PC-9 (cell line): ENCODE measurements at regions not wholly inside any gene's neighbourhood (a gene's known extent, or its start where the extent isn't known, plus 50 kb on each side); places are given as distances from the start of the nearest gene placed in this dataset.

ENCODE experiments used
- BruUV-seq: library from RNA; stranded (reverse); fragments of 400-500 nt; replicated peaks from 2 replicates; lab custom pipeline; 2021; lab: Mats Ljungman, UMichigan
- CTCF ChIA-PET: fragments of 300-600 bp; sonication (Branson Sonifier 250); formaldehyde crosslinking; loops from one replicate; lab custom pipeline; 2022; ENCODE audit warnings: antibody characterized with exemption; lab: Charles Lee
- POLR2A ChIA-PET: fragments of 300-600 bp; sonication (Branson Sonifier 250); formaldehyde crosslinking; loops from one replicate; lab custom pipeline; 2022; ENCODE audit warnings: antibody characterized with exemption; ENCODE audit not compliant: unreplicated experiment; lab: Charles Lee
- DNase-seq, 2 experiments: peaks; one replicate each; pipeline versions ENCODE4 v3.0.0 to v3.0.0-alpha.2; 2015 to 2022; ENCODE audit warnings: mixed read lengths in 1 of 2
- H2AFZ ChIP-seq: fragments of 200-600 bp; sonication (generic); 2 replicates; pipeline ENCODE4 v1.8.1; 2017; ENCODE audit warnings: antibody characterized with exemption
- H3F3A ChIP-seq: fragments of 200-600 bp; sonication (generic); 2 replicates; pipeline ENCODE4 v1.8.1; 2017; ENCODE audit warnings: antibody characterized with exemption, mild to moderate bottlenecking, low read depth; ENCODE audit not compliant: insufficient read depth
- H3K27ac ChIP-seq: fragments of 200-600 bp; sonication (generic); 2 replicates; pipeline ENCODE4 v1.6.1; 2016; ENCODE audit warnings: mixed run types
- H3K27me3 ChIP-seq: fragments of 200-600 bp; sonication (generic); 2 replicates; pipeline ENCODE4 v1.6.1; 2016; ENCODE audit warnings: low read depth, mixed run types; ENCODE audit not compliant: insufficient read depth
- H3K36me3 ChIP-seq: fragments of 200-600 bp; sonication (generic); 2 replicates; pipeline ENCODE4 v1.6.1; 2016; ENCODE audit warnings: low read depth, mixed run types
- H3K4me1 ChIP-seq: fragments of 200-600 bp; sonication (generic); replicated peaks from 2 replicates; pipeline ENCODE4 v1.6.1; 2016; ENCODE audit warnings: mixed run types; ENCODE audit not compliant: insufficient read depth
- H3K4me2 ChIP-seq: fragments of 200-600 bp; sonication (generic); 2 replicates; pipeline ENCODE4 v1.6.1; 2017; ENCODE audit warnings: mixed run types
- H3K4me3 ChIP-seq: fragments of 200-600 bp; sonication (generic); 2 replicates; pipeline ENCODE4 v1.6.1; 2016; ENCODE audit warnings: mixed run types
- H3K79me2 ChIP-seq: fragments of 200-600 bp; sonication (generic); 2 replicates; pipeline ENCODE4 v1.6.1; 2017; ENCODE audit warnings: low read depth, mixed run types
- H3K9me2 ChIP-seq: fragments of 200-600 bp; sonication (generic); 2 replicates; pipeline ENCODE4 v1.8.1; 2017; ENCODE audit warnings: mild to moderate bottlenecking; ENCODE audit not compliant: insufficient read depth
- H3K9me3 ChIP-seq: fragments of 200-600 bp; sonication (generic); 2 replicates; pipeline ENCODE4 v1.8.1; 2016; ENCODE audit warnings: low read depth; ENCODE audit not compliant: insufficient read depth
- H4K20me1 ChIP-seq: fragments of 200-600 bp; sonication (generic); 2 replicates; pipeline ENCODE4 v1.8.1; 2017; ENCODE audit not compliant: insufficient read depth
- CTCF ChIP-seq: fragments of 200-600 bp; sonication (generic); conservative IDR thresholded peaks from 2 replicates; pipeline ENCODE4 v1.6.1; 2017; ENCODE audit warnings: mixed run types, antibody characterized with exemption, mild to moderate bottlenecking, moderate library complexity
- EZH2 ChIP-seq: fragments of 200-600 bp; sonication (generic); IDR thresholded peaks from 2 replicates; pipeline ENCODE4 v1.8.0; 2017; ENCODE audit warnings: antibody characterized with exemption, low read depth
- intact Hi-C: fragments of 100-400 bp; cut with micrococcal nuclease; formaldehyde crosslinking; loops from one replicate; pipeline ENCODE4 v1.10.0; 2022; ENCODE audit not compliant: unreplicated experiment

DNA sequence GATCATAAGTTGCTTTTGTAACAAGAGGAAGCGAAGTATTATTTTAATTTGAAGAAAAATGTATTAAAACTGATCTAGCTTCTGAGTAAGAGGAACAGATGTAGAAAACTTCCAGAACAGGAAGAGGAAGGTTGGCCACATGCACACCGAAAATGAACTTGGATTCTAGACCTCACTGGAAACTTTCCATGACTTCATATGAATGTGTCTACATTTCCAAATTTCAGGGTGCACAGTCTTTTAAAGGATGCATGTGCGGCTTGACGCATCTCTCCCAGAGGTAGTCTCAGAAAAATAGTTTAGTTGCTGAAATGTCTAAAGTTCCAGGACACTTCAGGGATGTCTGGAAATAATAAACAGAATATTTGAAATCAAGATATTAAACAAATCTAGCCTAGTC lies 275.1 kb upstream of the MYOCD start:
- Histone ChIP-seq H4K20me1 (no peaks in the 10 kb centered on the region), H3K36me3 (no peaks in the 10 kb centered on the region), H3K4me3 (no peak overlapping the region), H2AFZ (no peak overlapping the region), H3K27ac (no peak overlapping the region), H3K27me3 (peaks cover 4% of the 10 kb centered on the region; the same call in 1 of the 2 replicates), H3F3A (no peaks in the 10 kb centered on the region), H3K9me2 (no peaks in the 10 kb centered on the region), H3K4me1 (no peaks in the 10 kb centered on the region), H3K9me3 (no peaks in the 10 kb centered on the region), H3K4me2 (no peak overlapping the region), H3K79me2 (no peaks in the 10 kb centered on the region)
- CTCF ChIA-PET = no interaction called here
- BruUV-seq = no TSS peak
- no peak for DNase-seq
- POLR2A ChIA-PET = no interaction called here
- TF ChIP-seq CTCF = no peak
- no peak for TF ChIP-seq EZH2
- intact Hi-C loops = no loop called here

DNA sequence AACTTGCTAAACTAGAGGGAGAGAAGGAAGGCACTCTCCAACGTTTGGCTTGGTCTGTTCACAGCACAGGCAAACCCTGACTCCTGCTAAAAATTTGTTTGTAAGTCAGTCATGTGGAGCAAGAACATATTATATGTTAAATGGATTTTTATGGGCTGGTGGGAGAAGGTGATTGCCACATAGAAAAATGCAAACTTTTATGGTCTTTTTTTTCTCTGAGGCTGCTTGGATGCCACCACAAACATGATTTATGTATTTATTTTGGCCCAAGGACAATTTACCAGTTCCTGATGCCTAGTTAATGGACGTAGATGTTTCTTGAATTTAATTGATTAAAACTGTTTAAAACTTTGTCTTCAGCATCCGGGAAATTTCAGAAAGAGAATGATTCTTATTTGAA lies 274.2 kb upstream of the MYOCD start:
- CTCF ChIA-PET = no interaction called here
- no peaks in the 10 kb centered on the region for H3K79me2 ChIP-seq
- no peaks in the 10 kb centered on the region for H3K4me1 ChIP-seq
- POLR2A ChIA-PET = no interaction called here
- BruUV-seq = no TSS peak
- H2AFZ ChIP-seq = no peak overlapping the region
- H3K36me3 ChIP-seq = no peaks in the 10 kb centered on the region
- H3K27ac ChIP-seq = no peak overlapping the region
- no peak overlapping the region for H3K4me2 ChIP-seq
- no peak for TF ChIP-seq EZH2
- H3K4me3 ChIP-seq = no peak overlapping the region
- H3F3A ChIP-seq = no peaks in the 10 kb centered on the region
- peaks cover 4% of the 10 kb centered on the region; the same call in 1 of the 2 replicates for H3K27me3 ChIP-seq
- H4K20me1 ChIP-seq = no peaks in the 10 kb centered on the region
- DNase-seq = no peak
- intact Hi-C loops = no loop called here
- H3K9me2 ChIP-seq = no peaks in the 10 kb centered on the region
- H3K9me3 ChIP-seq = no peaks in the 10 kb centered on the region

DNA sequence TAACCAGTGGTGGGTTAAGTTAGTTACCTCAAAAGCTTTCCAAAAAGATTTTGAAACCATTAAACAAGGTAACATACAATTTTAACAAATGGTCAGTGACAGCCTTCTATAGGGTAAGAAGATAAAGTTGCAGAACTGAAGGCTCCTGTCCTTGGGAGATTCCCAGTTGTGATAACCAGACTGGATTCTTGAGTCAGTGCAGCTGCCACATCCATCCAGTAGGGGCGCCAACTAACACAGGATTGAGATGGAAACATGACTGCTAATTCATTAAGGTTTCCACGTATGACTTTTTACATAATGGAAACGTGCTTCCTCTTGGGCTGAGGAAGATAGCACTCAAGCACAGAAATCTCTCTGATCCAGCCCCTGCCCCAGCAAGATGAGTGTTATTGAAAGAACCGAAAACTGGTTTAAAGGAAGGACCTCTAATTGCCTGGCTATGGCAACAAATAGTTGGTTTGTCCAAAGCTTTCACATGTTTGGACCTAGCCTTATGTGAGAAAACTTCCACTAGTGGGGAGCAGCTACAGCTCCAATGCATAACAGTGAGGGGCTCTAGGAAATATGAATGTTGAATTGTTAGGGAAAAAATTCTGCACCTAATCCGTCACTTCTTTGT lies 269.8 kb upstream of the MYOCD start:
- Histone ChIP-seq H3K79me2 (no peaks in the 10 kb centered on the region), H2AFZ (no peak overlapping the region), H3K27me3 (peaks cover 9% of the 10 kb centered on the region; the same call in 1 of the 2 replicates), H3K27ac (no peak overlapping the region), H3K4me3 (no peak overlapping the region), H3F3A (no peaks in the 10 kb centered on the region), H4K20me1 (no peaks in the 10 kb centered on the region), H3K36me3 (no peaks in the 10 kb centered on the region), H3K4me2 (no peak overlapping the region), H3K4me1 (no peaks in the 10 kb centered on the region), H3K9me3 (no peaks in the 10 kb centered on the region), H3K9me2 (no peaks in the 10 kb centered on the region)
- ChIA-PET CTCF (interaction anchor here (0.6 kb wide), 1 partner anchor 131 kb away, joined by 3 read pairs; no protein-coding TSS in a partner anchor), POLR2A (no interaction called here)
- TF ChIP-seq EZH2 (no peak), CTCF (peak; percentile 57)
- BruUV-seq = no TSS peak
- intact Hi-C loops = no loop called here
- no peak for DNase-seq
